ENCODE measurements at regions not wholly inside any gene's neighbourhood (a gene's known extent, or its start where the extent isn't known, plus 50 kb on each side); places are given as distances from the start of the nearest gene placed in this dataset.
"Not testable (repeated sequence)": the region's sequence is repeated elsewhere in the genome, so short reads cannot be mapped to it uniquely, and the experiment has no call there.

- DNase-seq (ENCODE audit: low read depth): not testable (repeated sequence)
Measured at GRCh38 chr2:91571239-91571923, 2879.9 kb downstream of the RPIA start.

- not testable (repeated sequence) for DNase-seq (ENCODE audit: low read depth)
Measured at GRCh38 chr2:91573018-91573417, 2881.5 kb downstream of the RPIA start.

- DNase-seq (ENCODE audit: low read depth): not testable (repeated sequence)
Measured at GRCh38 chr2:91573755-91574154, 2882.3 kb downstream of the RPIA start.

GRCh38 chr2:91574255-91574654 is 2882.8 kb downstream of the RPIA start:
- DNase-seq (ENCODE audit: low read depth): not testable (repeated sequence)

GRCh38 chr2:91575701-91576100 is 2884.2 kb downstream of the RPIA start:
- DNase-seq (ENCODE audit: low read depth): not testable (repeated sequence)

- not testable (repeated sequence) for DNase-seq (ENCODE audit: low read depth)
Measured at GRCh38 chr2:91577406-91577805, 2885.9 kb downstream of the RPIA start.

GRCh38 chr2:91578678-91579077 is 2887.2 kb downstream of the RPIA start:
- DNase-seq (ENCODE audit: low read depth): not testable (repeated sequence)

- DNase-seq (ENCODE audit: low read depth): not testable (repeated sequence)
Measured at GRCh38 chr2:91579555-91579954, 2888.1 kb downstream of the RPIA start.

GRCh38 chr2:91580043-91580442 is 2888.6 kb downstream of the RPIA start:
- not testable (repeated sequence) for DNase-seq (ENCODE audit: low read depth)

GRCh38 chr2:91587098-91587497 is 2895.6 kb downstream of the RPIA start:
- not testable (repeated sequence) for DNase-seq (ENCODE audit: low read depth)

GRCh38 chr2:91587908-91588535 is 2896.5 kb downstream of the RPIA start:
- DNase-seq (ENCODE audit: low read depth): not testable (repeated sequence)

- DNase-seq (ENCODE audit: low read depth): not testable (repeated sequence)
Measured at GRCh38 chr2:91588782-91589223, 2897.3 kb downstream of the RPIA start.

- not testable (repeated sequence) for DNase-seq (ENCODE audit: low read depth)
Measured at GRCh38 chr2:91589454-91590328, 2898.2 kb downstream of the RPIA start.

GRCh38 chr2:91590381-91590780 is 2898.9 kb downstream of the RPIA start:
- DNase-seq (ENCODE audit: low read depth): not testable (repeated sequence)

- not testable (repeated sequence) for DNase-seq (ENCODE audit: low read depth)
Measured at GRCh38 chr2:91591066-91591465, 2899.6 kb downstream of the RPIA start.

- DNase-seq (ENCODE audit: low read depth): not testable (repeated sequence)
Measured at GRCh38 chr2:91597436-91597835, 2906.0 kb downstream of the RPIA start.

- not testable (repeated sequence) for DNase-seq (ENCODE audit: low read depth)
Measured at GRCh38 chr2:91598519-91598918, 2907.0 kb downstream of the RPIA start.

GRCh38 chr2:91599000-91599399 is 2907.5 kb downstream of the RPIA start:
- not testable (repeated sequence) for DNase-seq (ENCODE audit: low read depth)

GRCh38 chr2:91602860-91603259 is 2911.4 kb downstream of the RPIA start:
- not testable (repeated sequence) for DNase-seq (ENCODE audit: low read depth)

- not testable (repeated sequence) for DNase-seq (ENCODE audit: low read depth)
Measured at GRCh38 chr2:91603996-91604395, 2912.5 kb downstream of the RPIA start.

- not testable (repeated sequence) for DNase-seq (ENCODE audit: low read depth)
Measured at GRCh38 chr2:91604629-91605028, 2913.2 kb downstream of the RPIA start.

- DNase-seq (ENCODE audit: low read depth): not testable (repeated sequence)
Measured at GRCh38 chr2:91623739-91624138, 2932.3 kb downstream of the RPIA start.
